ENCODE measurements at regions not wholly inside any gene's neighbourhood (a gene's known extent, or its start where the extent isn't known, plus 50 kb on each side); places are given as distances from the start of the nearest gene placed in this dataset.

DNA sequence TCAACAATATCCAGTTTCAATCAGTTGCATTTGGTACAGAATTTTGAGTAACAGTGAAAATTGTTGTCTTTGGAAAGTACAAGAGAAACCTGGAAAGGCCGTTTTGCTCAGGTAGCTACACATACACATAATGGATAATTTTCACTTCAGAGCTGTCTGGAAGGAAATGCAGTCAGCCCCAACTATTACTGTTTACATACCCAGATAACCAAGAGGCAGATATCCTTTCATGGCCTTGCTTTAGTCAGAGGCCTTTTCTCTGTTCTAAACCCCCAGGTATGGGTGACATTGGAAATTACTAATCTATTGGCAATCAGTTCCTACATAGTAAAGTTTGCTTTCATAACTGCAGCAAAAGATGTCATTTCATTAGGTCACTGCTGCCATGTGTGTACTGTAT is 244.9 kb upstream of the EMCN start:
- Histone ChIP-seq H3K36me3 (ENCODE audit: low read depth) (no peaks in the 10 kb centered on the region), H3K4me3 (ENCODE audit: severe bottlenecking) (no peak overlapping the region), H3K4me1 (ENCODE audit: insufficient read depth, poor library complexity, severe bottlenecking) (no peaks in the 10 kb centered on the region), H3K9me3 (ENCODE audit: severe bottlenecking) (peaks cover 2% of the 10 kb centered on the region), H3K27ac (ENCODE audit: poor library complexity, severe bottlenecking) (no peak overlapping the region), H3K27me3 (ENCODE audit: insufficient read depth, poor library complexity, severe bottlenecking) (no peaks in the 10 kb centered on the region)
- TF ChIP-seq, protein P1, sequence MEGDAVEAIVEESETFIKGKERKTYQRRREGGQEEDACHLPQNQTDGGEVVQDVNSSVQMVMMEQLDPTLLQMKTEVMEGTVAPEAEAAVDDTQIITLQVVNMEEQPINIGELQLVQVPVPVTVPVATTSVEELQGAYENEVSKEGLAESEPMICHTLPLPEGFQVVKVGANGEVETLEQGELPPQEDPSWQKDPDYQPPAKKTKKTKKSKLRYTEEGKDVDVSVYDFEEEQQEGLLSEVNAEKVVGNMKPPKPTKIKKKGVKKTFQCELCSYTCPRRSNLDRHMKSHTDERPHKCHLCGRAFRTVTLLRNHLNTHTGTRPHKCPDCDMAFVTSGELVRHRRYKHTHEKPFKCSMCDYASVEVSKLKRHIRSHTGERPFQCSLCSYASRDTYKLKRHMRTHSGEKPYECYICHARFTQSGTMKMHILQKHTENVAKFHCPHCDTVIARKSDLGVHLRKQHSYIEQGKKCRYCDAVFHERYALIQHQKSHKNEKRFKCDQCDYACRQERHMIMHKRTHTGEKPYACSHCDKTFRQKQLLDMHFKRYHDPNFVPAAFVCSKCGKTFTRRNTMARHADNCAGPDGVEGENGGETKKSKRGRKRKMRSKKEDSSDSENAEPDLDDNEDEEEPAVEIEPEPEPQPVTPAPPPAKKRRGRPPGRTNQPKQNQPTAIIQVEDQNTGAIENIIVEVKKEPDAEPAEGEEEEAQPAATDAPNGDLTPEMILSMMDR (IDR thresholded peaks at IDR 0.05; ENCODE audit: poor library complexity, severe bottlenecking) = no peak
- ATAC-seq (ENCODE audit: low read depth) (no peak), DNase-seq (ENCODE audit: low spot score) (no peak)

DNA sequence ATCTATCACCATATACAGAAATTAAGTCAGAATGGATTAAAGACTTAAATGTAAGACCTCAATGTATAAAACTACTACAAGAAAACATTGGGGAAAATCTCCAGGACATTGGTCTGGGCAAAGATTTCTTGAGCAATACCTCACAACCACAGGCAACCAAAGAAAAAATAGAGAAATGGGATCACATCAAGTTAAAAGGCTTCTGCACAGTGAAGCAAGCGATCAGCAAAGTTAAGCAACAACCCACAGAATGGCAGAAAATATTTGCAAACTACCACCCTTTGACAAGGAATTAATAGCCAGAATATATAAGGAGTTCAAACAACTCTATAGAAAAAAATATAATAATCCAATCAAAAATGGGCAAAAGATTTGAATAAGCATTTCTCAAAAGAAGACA is 236.9 kb upstream of the EMCN start:
- TF ChIP-seq, protein P1 (IDR thresholded peaks at IDR 0.05; ENCODE audit: poor library complexity, severe bottlenecking) = no peak
- ATAC-seq (ENCODE audit: low read depth) (no peak), DNase-seq (ENCODE audit: low spot score) (no peak)
- no peaks in the 10 kb centered on the region for H3K27me3 ChIP-seq (ENCODE audit: insufficient read depth, poor library complexity, severe bottlenecking)
- H3K27ac ChIP-seq (ENCODE audit: poor library complexity, severe bottlenecking) = no peak overlapping the region
- H3K9me3 ChIP-seq (ENCODE audit: severe bottlenecking) = no peaks in the 10 kb centered on the region
- H3K36me3 ChIP-seq (ENCODE audit: low read depth) = no peaks in the 10 kb centered on the region
- H3K4me3 ChIP-seq (ENCODE audit: severe bottlenecking) = no peak overlapping the region
- no peaks in the 10 kb centered on the region for H3K4me1 ChIP-seq (ENCODE audit: insufficient read depth, poor library complexity, severe bottlenecking)

DNA sequence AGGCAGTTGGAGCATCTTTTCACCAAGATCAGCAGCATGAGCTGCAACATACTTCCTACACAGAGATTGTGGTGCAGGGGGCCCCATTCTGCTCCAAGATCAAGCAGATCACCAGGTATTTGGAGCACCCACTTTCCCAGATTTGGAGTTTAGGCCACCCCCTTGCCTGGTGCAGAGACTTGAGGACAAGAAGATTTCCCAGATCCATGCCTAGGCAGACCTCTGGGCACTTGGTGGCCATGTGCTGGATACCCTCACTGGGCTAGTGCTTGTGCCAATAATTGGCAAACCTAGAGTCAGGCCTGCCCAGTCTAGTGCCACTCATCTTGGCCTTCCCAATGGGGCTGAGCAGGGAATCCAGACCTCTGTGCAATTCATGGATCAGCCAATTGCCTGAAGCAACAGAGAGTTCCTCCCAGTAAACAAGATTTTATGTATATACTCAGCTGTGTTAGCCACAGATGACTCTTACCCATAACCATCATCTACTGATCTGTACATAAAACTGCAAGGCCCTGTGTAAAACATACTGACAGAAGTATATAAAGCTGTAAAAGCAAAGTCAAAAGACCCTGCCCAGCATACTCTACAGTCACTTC is 228.4 kb upstream of the EMCN start:
- no peaks in the 10 kb centered on the region for H3K27me3 ChIP-seq (ENCODE audit: insufficient read depth, poor library complexity, severe bottlenecking)
- no peaks in the 10 kb centered on the region for H3K4me1 ChIP-seq (ENCODE audit: insufficient read depth, poor library complexity, severe bottlenecking)
- no peak overlapping the region for H3K4me3 ChIP-seq (ENCODE audit: severe bottlenecking)
- H3K27ac ChIP-seq (ENCODE audit: poor library complexity, severe bottlenecking) = no peak overlapping the region
- DNase-seq (ENCODE audit: low spot score) (no peak), ATAC-seq (ENCODE audit: low read depth) (no peak)
- H3K36me3 ChIP-seq (ENCODE audit: low read depth) = no peaks in the 10 kb centered on the region
- TF ChIP-seq, protein P1 (IDR thresholded peaks at IDR 0.05; ENCODE audit: poor library complexity, severe bottlenecking) = no peak
- no peaks in the 10 kb centered on the region for H3K9me3 ChIP-seq (ENCODE audit: severe bottlenecking)

DNA sequence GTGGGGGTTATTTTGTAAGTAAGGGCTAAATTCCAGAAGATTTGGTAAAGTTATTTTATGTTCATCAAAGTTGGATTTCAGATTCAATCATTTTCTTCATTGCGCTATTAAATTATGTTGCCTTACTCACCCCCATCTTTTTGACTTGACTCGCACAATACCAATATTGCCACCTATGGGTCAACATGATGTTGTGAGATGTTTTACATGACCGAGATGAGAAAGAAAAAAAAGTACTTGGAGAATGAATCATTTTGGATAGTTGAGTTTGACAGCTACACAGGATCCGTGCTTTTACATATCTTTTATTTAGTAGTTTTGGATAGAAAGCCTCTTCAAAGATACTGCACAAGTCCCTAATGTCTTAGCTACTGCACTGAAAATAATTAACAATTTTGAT is 224.2 kb upstream of the EMCN start:
- ATAC-seq (ENCODE audit: low read depth) (peak; percentile 28; the same call in 1 of the 3 replicates), DNase-seq (ENCODE audit: low spot score) (no peak)
- Histone ChIP-seq H3K4me1 (ENCODE audit: insufficient read depth, poor library complexity, severe bottlenecking) (peaks cover 16% of the 10 kb centered on the region), H3K27me3 (ENCODE audit: insufficient read depth, poor library complexity, severe bottlenecking) (no peaks in the 10 kb centered on the region), H3K36me3 (ENCODE audit: low read depth) (no peaks in the 10 kb centered on the region), H3K4me3 (ENCODE audit: severe bottlenecking) (no peak overlapping the region), H3K27ac (ENCODE audit: poor library complexity, severe bottlenecking) (no peak overlapping the region), H3K9me3 (ENCODE audit: severe bottlenecking) (no peaks in the 10 kb centered on the region)
- TF ChIP-seq, protein P1 (IDR thresholded peaks at IDR 0.05; ENCODE audit: poor library complexity, severe bottlenecking) = peak; percentile 84

DNA sequence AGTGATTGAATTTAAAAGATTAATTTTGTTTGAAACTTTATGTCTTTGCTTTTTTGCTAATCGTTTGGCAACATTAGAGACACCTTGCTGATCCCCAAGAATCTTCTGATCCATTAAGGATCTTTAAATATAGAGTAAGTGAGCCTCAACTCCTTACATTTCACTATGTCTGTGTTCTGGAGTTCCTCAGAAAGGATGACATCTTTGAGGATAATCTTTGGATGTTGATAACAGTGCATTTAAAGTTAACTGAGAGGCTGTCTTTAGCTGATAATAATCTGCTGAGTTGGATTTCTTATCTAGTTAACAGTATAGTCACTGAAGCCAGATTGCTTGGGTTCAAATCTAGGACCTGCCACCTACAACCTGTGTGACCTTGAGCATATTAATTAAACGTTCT is 221.6 kb upstream of the EMCN start:
- Histone ChIP-seq H3K9me3 (ENCODE audit: severe bottlenecking) (peaks cover under 1% of the 10 kb centered on the region), H3K27me3 (ENCODE audit: insufficient read depth, poor library complexity, severe bottlenecking) (no peaks in the 10 kb centered on the region), H3K27ac (ENCODE audit: poor library complexity, severe bottlenecking) (no peak overlapping the region), H3K4me1 (ENCODE audit: insufficient read depth, poor library complexity, severe bottlenecking) (peaks cover 23% of the 10 kb centered on the region), H3K36me3 (ENCODE audit: low read depth) (no peaks in the 10 kb centered on the region), H3K4me3 (ENCODE audit: severe bottlenecking) (no peak overlapping the region)
- ATAC-seq (ENCODE audit: low read depth) (no peak), DNase-seq (ENCODE audit: low spot score) (no peak)
- TF ChIP-seq, protein P1 (IDR thresholded peaks at IDR 0.05; ENCODE audit: poor library complexity, severe bottlenecking) = no peak

Measured in RWPE2 (cell line).